Astrocyte (in vitro differentiated cells and primary cell): ENCODE measurements at regions not wholly inside any gene's neighbourhood (a gene's known extent, or its start where the extent isn't known, plus 50 kb on each side); places are given as distances from the start of the nearest gene placed in this dataset.

Source experiments
- DNase-seq: peaks from one replicate; pipeline ENCODE4 v3.0.0-alpha.2; 2010; ENCODE audit warnings: low read depth
- FAIRE-seq: peaks from 2 replicates; lab custom pipeline; 2011; peaks lifted over from hg19 to GRCh38; lab: Jason Lieb, UNC
- H2AFZ ChIP-seq: 2 replicates; pipeline ENCODE4 v1.6.0; 2012; ENCODE audit warnings: low read depth, low read length, inconsistent platforms
- H3K27ac ChIP-seq: 2 replicates; pipeline ENCODE4 v1.5.1; 2011; ENCODE audit warnings: low read depth, low read length, inconsistent platforms
- H3K27me3 ChIP-seq: 2 replicates; pipeline ENCODE4 v1.6.0; 2011; ENCODE audit warnings: low read length, inconsistent platforms; ENCODE audit not compliant: insufficient read depth
- H3K36me3 ChIP-seq: 2 replicates; pipeline ENCODE4 v1.5.1; 2011; ENCODE audit warnings: low read length, inconsistent platforms; ENCODE audit not compliant: insufficient read depth
- H3K4me1 ChIP-seq: 2 replicates; pipeline ENCODE4 v1.5.1; 2011; ENCODE audit warnings: low read length, inconsistent platforms; ENCODE audit not compliant: insufficient read depth
- H3K4me2 ChIP-seq: 2 replicates; pipeline ENCODE4 v1.6.0; 2012; ENCODE audit warnings: low read length, inconsistent platforms
- H3K4me3 ChIP-seq: 2 replicates; pipeline ENCODE4 v1.5.1; 2011; ENCODE audit warnings: low read depth, mild to moderate bottlenecking, low read length, inconsistent platforms; ENCODE audit not compliant: insufficient read depth
- H3K79me2 ChIP-seq: 2 replicates; pipeline ENCODE4 v1.6.0; 2012; ENCODE audit warnings: mild to moderate bottlenecking, low read length, inconsistent platforms; ENCODE audit not compliant: insufficient read depth
- H3K9ac ChIP-seq: 2 replicates; pipeline ENCODE4 v1.6.0; 2012; ENCODE audit warnings: mild to moderate bottlenecking, low read length, inconsistent platforms
- H3K9me3 ChIP-seq: 2 replicates; pipeline ENCODE4 v1.5.1; 2012; ENCODE audit warnings: low read depth, mild to moderate bottlenecking, low read length, inconsistent platforms; ENCODE audit not compliant: insufficient read depth
- H4K20me1 ChIP-seq: 2 replicates; pipeline ENCODE4 v1.6.0; 2012; ENCODE audit warnings: low read length, inconsistent platforms; ENCODE audit not compliant: insufficient read depth
- H3K27ac Mint-ChIP-seq: one replicate; pipeline ENCODE4 v1.8.0; 2021; ENCODE audit warnings: mild to moderate bottlenecking, mixed read lengths; ENCODE audit not compliant: unreplicated experiment
- H3K27me3 Mint-ChIP-seq: one replicate; pipeline ENCODE4 v1.8.0; 2021; ENCODE audit warnings: low read depth, mixed read lengths; ENCODE audit not compliant: unreplicated experiment
- H3K36me3 Mint-ChIP-seq: one replicate; pipeline ENCODE4 v1.8.0; 2021; ENCODE audit warnings: low read depth, mixed read lengths; ENCODE audit not compliant: unreplicated experiment
- H3K4me1 Mint-ChIP-seq: one replicate; pipeline ENCODE4 v1.8.0; 2021; ENCODE audit warnings: low read depth, mixed read lengths; ENCODE audit not compliant: unreplicated experiment
- H3K4me3 Mint-ChIP-seq: one replicate; pipeline ENCODE4 v1.8.0; 2021; ENCODE audit warnings: mild to moderate bottlenecking, moderate library complexity, mixed read lengths; ENCODE audit not compliant: unreplicated experiment
- H3K9me3 Mint-ChIP-seq: one replicate; pipeline ENCODE4 v1.8.0; 2021; ENCODE audit warnings: mild to moderate bottlenecking, mixed read lengths; ENCODE audit not compliant: unreplicated experiment
- CTCF ChIP-seq: IDR thresholded peaks from 2 replicates; pipeline ENCODE4 v1.5.1; 2011; ENCODE audit warnings: low read depth, mild to moderate bottlenecking, inconsistent platforms, low read length, moderate library complexity; ENCODE audit not compliant: insufficient read depth
- EZH2 ChIP-seq: IDR thresholded peaks from 2 replicates; pipeline ENCODE4 v1.6.1; 2012; ENCODE audit warnings: mild to moderate bottlenecking, low read length, inconsistent platforms; ENCODE audit not compliant: insufficient read depth

- H3K36me3 Mint-ChIP-seq = no peaks in the 10 kb centered on the region
- peaks cover 4% of the 10 kb centered on the region for H3K9me3 ChIP-seq
- no peaks in the 10 kb centered on the region for H3K79me2 ChIP-seq
- no peak for TF ChIP-seq CTCF
- H3K36me3 ChIP-seq = no peaks in the 10 kb centered on the region
- no peak overlapping the region for H3K4me3 Mint-ChIP-seq
- no peak overlapping the region for H3K4me3 ChIP-seq
- peaks cover 4% of the 10 kb centered on the region for H3K9me3 Mint-ChIP-seq
- no peaks in the 10 kb centered on the region for H3K4me1 ChIP-seq
- FAIRE-seq (no peak), DNase-seq (no peak)
- no peak overlapping the region for H2AFZ ChIP-seq
- peaks cover 8% of the 10 kb centered on the region for H3K4me1 Mint-ChIP-seq
- no peak overlapping the region for H3K27ac ChIP-seq
- H3K27me3 Mint-ChIP-seq = no peaks in the 10 kb centered on the region
- no peak overlapping the region for H3K27ac Mint-ChIP-seq
- no peak overlapping the region for H3K4me2 ChIP-seq
- no peaks in the 10 kb centered on the region for H4K20me1 ChIP-seq
- no peak overlapping the region for H3K9ac ChIP-seq
- H3K27me3 ChIP-seq = no peaks in the 10 kb centered on the region
These were observed 310.9 kb upstream of the NEBL start for GRCh38 chr10:21207852-21208646.

GRCh38 chr10:21205328-21205727 lies 308.2 kb upstream of the NEBL start:
- H3K4me1 Mint-ChIP-seq = peaks cover 9% of the 10 kb centered on the region
- peaks cover 4% of the 10 kb centered on the region for H3K9me3 ChIP-seq
- H3K4me2 ChIP-seq = no peak overlapping the region
- no peaks in the 10 kb centered on the region for H3K4me1 ChIP-seq
- no peaks in the 10 kb centered on the region for H4K20me1 ChIP-seq
- H3K9me3 Mint-ChIP-seq = peaks cover 4% of the 10 kb centered on the region
- H3K36me3 Mint-ChIP-seq = no peaks in the 10 kb centered on the region
- H3K27me3 Mint-ChIP-seq = no peaks in the 10 kb centered on the region
- FAIRE-seq = no peak
- no peak overlapping the region for H3K27ac ChIP-seq
- H3K4me3 ChIP-seq = no peak overlapping the region
- no peak overlapping the region for H2AFZ ChIP-seq
- H3K27me3 ChIP-seq = no peaks in the 10 kb centered on the region
- H3K27ac Mint-ChIP-seq = no peak overlapping the region
- H3K79me2 ChIP-seq = no peaks in the 10 kb centered on the region
- no peak overlapping the region for H3K4me3 Mint-ChIP-seq
- TF ChIP-seq EZH2 (no peak), CTCF (no peak)
- H3K9ac ChIP-seq = no peak overlapping the region
- DNase-seq = no peak
- no peaks in the 10 kb centered on the region for H3K36me3 ChIP-seq

GRCh38 chr10:21203473-21204107 lies 306.5 kb upstream of the NEBL start:
- Histone ChIP-seq H3K9ac (no peak overlapping the region), H3K4me3 (no peak overlapping the region), H3K27ac (no peak overlapping the region), H2AFZ (no peak overlapping the region), H3K27me3 (no peaks in the 10 kb centered on the region), H3K79me2 (no peaks in the 10 kb centered on the region), H3K4me2 (no peak overlapping the region), H3K36me3 (no peaks in the 10 kb centered on the region), H4K20me1 (no peaks in the 10 kb centered on the region), H3K9me3 (peaks cover 4% of the 10 kb centered on the region), H3K4me1 (no peaks in the 10 kb centered on the region)
- no peak overlapping the region for H3K27ac Mint-ChIP-seq
- no peak overlapping the region for H3K4me3 Mint-ChIP-seq
- H3K36me3 Mint-ChIP-seq = no peaks in the 10 kb centered on the region
- TF ChIP-seq CTCF (no peak), EZH2 (no peak)
- FAIRE-seq = no peak
- peaks cover 5% of the 10 kb centered on the region for H3K4me1 Mint-ChIP-seq
- H3K27me3 Mint-ChIP-seq = no peaks in the 10 kb centered on the region
- no peak for DNase-seq
- peaks cover 4% of the 10 kb centered on the region for H3K9me3 Mint-ChIP-seq
